Hindlimb muscle (tissue), 1 donor: ENCODE measurements at regions not wholly inside any gene's neighbourhood (a gene's known extent, or its start where the extent isn't known, plus 50 kb on each side); places are given as distances from the start of the nearest gene placed in this dataset.

Source experiments
- DNase-seq: peaks from one replicate; pipeline ENCODE4 v3.0.0-alpha.2; 2013

DNA sequence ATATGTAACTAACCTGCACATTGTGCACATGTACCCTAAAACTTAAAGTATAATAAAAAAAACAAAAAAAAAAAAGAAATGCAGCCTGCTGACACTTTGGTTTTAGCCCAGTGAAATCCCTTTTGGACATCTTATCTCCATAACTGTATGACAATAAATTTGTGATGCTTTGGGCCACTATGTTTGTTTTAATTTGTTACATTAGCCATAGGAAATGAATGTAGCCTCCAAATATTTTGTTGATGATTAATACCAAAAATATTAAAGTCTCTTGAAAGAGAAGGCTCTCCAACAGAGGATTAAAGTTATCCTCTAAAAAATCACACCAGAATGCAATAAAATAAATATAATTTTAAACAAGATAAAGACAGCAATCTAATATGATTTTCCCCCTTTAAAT, 852.7 kb upstream of the SLIT2 start:
- no peak for DNase-seq

DNA sequence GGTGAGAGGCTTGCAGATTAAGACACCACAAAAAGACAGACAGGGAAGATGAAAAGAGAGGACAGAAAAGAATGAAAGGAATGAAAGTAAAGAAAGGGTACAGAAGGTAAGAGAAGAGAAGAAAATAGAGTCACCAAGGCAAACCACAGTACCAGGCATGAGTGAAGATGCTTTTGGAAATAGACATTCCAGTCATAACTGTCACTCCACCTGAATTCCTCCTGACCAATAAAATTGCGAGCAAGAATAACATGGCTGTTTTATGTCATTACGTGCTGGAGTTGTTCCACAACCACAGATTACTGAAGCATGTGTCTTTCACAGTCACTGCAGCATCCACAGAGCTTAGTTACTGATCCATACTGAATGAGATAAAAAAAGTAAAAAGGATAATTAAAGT, 864.9 kb upstream of the SLIT2 start:
- no peak for DNase-seq

- no peak for DNase-seq
Observed at GRCh38 chr4:19382993-19383756, 868.5 kb upstream of the SLIT2 start.

- no peak for DNase-seq
Observed at GRCh38 chr4:19381068-19381467, 870.6 kb upstream of the SLIT2 start.

DNA sequence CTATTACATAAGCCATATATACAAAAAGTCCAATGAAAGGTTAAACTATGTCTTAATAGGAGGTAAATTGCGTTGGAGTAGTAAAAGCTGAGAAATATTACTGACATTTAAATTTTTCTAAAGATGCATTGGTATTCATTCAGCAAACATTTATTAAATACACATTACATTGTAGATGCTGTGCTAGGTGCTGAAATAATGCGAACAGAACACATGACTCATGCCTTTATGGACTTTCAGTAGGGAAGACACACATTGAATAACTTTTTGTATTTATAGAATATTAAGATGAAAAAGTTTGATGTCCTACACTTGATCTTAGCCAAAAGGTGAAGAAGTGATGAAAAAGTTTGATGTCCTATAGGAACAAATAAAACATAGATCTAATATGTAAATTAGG, 871.1 kb upstream of the SLIT2 start:
- DNase-seq: no peak

DNA sequence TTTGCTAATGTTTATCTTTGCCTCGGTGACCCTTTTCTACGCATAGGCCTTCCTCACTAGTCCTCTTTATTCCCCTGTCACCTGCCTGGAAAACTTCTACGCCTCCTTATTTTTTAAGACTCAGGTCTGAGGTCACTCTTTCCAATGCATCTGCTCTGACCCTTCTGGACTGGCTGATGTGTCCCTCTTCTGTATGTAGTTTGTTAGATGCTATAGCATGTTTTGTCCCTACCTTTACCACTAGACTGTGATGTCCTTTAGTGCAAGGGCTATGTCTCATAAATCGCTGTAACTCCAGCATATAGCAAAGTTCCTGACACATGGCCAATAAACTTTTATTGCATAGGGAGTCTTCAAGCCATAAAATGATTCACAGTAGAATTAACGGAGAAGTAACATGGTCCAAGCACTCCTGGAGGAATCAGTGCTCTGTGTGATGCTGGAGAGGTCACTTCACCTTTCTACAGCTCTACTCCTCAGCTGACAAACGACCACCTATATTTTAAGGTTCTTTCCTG, 872.5 kb upstream of the SLIT2 start:
- no peak for DNase-seq

GRCh38 chr4:19375931-19376330, 875.8 kb upstream of the SLIT2 start:
- no peak for DNase-seq

DNA sequence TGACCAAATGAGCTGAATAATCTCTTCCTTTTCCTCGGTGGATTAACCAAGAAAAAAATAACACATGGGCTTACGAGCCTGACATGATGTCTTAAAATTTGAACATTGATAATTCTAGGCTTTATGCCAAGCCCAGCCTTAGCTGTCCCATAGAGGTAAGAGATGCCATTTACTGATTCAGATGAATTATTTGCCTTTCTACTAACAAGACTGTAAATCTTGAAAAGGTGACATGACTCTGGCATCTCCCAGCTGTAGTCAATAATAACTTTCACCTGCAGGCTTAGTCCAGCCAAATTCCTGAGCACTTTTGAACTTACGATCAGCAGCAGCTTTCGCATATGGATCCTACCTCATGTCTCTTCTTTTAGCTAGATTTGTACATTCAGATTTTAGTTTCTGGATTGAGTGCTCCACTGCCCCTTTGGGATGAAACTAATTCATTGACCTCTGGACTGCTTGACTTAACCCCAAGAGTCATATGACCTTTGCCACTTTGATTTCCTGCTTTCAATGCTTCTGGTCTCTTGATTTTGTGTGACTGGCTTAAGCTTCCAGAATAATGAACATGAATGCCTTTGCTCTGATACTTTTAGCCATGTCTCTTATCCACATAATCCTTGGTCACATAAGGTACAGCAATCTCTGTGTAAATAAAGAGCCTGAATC, 876.4 kb upstream of the SLIT2 start:
- no peak for DNase-seq

- DNase-seq: no peak
Observed at GRCh38 chr4:19372390-19372789, 879.3 kb upstream of the SLIT2 start.

- no peak for DNase-seq
Observed at GRCh38 chr4:19368800-19369199, 882.9 kb upstream of the SLIT2 start.

- DNase-seq: peak; percentile 41
Observed at GRCh38 chr4:19366916-19367315, 884.8 kb upstream of the SLIT2 start.

DNA sequence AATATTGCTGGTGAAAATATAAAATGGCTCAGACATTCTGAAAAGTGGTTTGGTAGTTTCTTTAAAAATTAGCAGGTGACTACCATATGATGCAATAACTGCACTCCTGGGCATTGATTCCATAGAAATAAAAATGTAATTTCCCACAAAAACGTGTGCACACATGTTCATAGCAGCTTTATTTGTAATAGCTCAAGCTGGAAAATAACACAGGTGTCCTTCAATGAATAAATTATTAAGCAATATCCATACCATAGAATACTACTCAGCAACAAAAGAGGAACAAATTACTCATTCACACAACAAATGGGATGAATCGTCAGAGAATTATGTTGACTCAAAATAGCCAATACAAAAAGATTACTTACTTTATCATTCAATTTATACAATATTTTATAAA, 893.7 kb upstream of the SLIT2 start:
- no peak for DNase-seq

GRCh38 chr4:19349416-19349815, 902.3 kb upstream of the SLIT2 start:
- no peak for DNase-seq

DNA sequence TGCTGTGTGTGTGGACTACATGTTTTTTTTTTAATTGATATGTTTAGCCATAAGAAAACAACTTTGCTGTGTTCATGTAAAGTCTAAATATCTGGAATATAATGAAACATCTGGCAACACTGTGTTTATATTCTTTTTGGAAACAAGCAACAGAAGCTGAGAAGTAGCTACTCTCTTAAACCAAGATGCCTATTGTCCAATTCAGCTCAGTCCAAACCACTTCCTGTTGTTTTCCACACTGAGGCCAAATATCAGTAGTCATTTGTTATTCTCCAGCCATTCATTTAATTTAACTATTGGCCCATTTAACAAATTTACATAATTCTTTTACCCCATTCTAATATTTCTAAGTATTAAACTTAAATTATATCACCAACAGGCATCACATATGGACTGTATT, 903.0 kb upstream of the SLIT2 start:
- no peak for DNase-seq

DNA sequence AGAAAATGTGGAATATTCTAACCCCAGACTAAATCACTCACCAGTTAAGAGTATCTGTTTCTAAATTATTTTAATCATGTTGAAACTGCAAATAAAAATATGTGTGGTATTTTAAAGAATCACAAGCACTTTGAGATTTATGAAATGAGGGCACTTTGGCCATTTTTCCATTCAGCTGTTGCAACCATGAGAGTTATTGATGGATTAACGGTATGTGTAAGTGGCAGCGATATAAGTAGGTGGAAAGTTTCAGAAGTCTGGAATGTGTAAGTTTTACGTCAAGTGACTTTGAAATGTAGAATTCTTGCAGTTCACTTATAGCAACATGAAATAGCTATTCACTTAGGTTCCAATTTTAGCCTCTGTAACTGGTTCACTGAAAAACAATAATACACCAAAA, 905.1 kb upstream of the SLIT2 start:
- DNase-seq: no peak

DNA sequence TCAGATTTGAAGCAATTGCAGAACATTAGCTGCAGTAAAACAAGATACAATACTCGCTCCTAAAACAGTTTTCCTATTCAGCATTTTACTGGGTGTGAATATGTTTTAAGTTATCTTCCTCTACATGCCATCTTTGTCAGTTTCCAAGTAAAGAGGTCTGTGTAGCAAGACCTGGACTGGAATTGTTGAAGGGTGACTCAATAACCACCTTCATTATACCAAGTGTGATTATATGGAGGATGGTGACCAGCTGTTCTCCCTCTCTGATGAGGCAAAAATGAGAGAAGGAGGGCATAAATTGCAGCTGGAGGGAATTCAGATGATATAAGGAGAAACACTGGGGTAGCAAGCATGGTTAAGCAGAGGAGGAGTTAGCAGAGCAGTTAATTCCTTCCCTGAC, 922.1 kb upstream of the SLIT2 start:
- DNase-seq: no peak

- DNase-seq: no peak
Observed at GRCh38 chr4:19329077-19329476, 922.6 kb upstream of the SLIT2 start.

- no peak for DNase-seq
Observed at GRCh38 chr4:19327364-19327763, 924.3 kb upstream of the SLIT2 start.

DNA sequence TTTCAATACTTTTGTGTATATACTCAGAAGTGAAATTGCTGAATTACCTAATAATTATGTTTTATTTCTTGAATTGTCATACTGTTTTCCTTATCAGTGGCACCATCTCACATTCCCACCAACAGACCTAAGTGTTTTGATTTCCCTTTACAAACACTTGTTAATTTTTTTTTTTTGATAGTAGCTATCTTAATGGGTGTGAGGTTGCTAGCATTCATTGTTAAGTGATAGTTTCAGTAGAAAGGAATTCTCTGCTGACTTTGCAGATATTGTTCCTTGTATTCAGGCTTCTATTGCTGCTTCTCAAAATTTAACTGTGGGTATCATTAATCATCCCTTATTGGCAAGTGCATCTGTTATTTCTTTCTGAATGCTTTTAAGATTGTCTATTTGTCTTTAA, 927.5 kb upstream of the SLIT2 start:
- DNase-seq: no peak

DNA sequence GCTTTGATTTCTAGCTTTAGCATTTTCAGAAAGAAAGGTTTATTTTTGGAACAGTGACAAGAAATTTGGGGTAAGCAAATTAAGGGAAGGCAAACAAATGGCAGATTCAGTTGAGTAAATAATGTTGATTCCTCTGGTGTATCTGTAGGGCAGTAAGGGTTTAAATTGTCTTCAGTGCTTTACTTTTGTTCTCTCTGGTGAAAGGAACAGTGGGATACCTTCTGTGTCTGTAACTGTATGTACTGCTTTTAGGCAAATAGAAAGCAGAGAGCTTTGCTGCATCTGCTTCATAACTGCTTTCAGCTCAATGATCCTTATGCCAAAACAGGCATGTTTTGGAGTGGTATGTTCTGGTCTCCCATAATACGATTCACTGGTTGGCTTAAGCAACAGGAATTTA, 932.1 kb upstream of the SLIT2 start:
- DNase-seq: no peak

GRCh38 chr4:19317377-19317776, 934.3 kb upstream of the SLIT2 start:
- no peak for DNase-seq

- DNase-seq: no peak
Observed at GRCh38 chr4:19314116-19314515, 937.6 kb upstream of the SLIT2 start.

GRCh38 chr4:19309378-19309777, 942.3 kb upstream of the SLIT2 start:
- DNase-seq: peak; percentile 19

DNA sequence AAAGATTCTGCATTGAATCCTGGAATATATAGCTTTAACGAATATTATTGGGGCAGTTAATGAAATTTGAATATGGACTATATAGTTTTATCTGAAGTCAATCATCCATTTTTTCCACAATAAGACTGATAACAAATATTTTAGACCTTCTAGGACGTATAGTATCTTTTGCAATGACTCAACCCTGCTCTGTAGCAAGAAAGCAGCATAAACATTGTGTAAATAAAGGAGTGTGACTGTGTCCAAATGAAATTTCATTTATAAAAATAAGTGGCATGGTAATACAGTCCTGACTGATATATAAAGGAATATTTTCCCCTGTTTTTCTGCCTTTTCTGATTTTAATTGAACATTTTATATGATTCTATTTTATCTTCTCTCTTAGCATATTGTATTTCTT, 947.7 kb upstream of the SLIT2 start:
- no peak for DNase-seq
